ENCODE measurements at regions not wholly inside any gene's neighbourhood (a gene's known extent, or its start where the extent isn't known, plus 50 kb on each side); places are given as distances from the start of the nearest gene placed in this dataset.

GRCh38 chr4:24186466-24186865 is 296.6 kb upstream of the PPARGC1A start:
- Histone ChIP-seq H3K27ac (no peak overlapping the region), H3K4me1 (no peaks in the 10 kb centered on the region), H3K9me3 (no peaks in the 10 kb centered on the region), H3K4me3 (no peak overlapping the region), H3K4me2 (no peak overlapping the region)
- FAIRE-seq: no peak
- WGBS (ENCODE audit: missing lambda C conversion rate): 26% methylated on average over 5 of the region's 5 CpGs
- TF ChIP-seq EHMT2 (IDR thresholded peaks at IDR 0.05; ENCODE audit: low read depth) (no peak), SMC3 (IDR thresholded peaks at IDR 0.05) (no peak), NR3C1 (IDR thresholded peaks at IDR 0.05) (no peak), BHLHE40 (IDR thresholded peaks at IDR 0.05; ENCODE audit: low read depth, low read length) (no peak), HDAC2 (IDR thresholded peaks at IDR 0.05) (no peak), ATOH8 (CRISPR knock-in tag; IDR thresholded peaks at IDR 0.05; ENCODE audit: low read depth) (no peak), POLR2A (IDR thresholded peaks at IDR 0.05; ENCODE audit: low read length) (no peak), HOXB5 (CRISPR knock-in tag; IDR thresholded peaks at IDR 0.05) (no peak), FOXS1 (CRISPR knock-in tag; IDR thresholded peaks at IDR 0.05) (no peak), PBX3 (IDR thresholded peaks at IDR 0.05) (no peak), JUN (IDR thresholded peaks at IDR 0.05) (no peak), ELK1 (IDR thresholded peaks at IDR 0.05; ENCODE audit: low read depth, low read length) (no peak), RFX5 (IDR thresholded peaks at IDR 0.05) (no peak)
- DNase-seq (ENCODE audit: low read depth in 1 of 2, low spot score in 1 of 2): no peak
- no peak for ATAC-seq
- POLR2A ChIA-PET: no interaction called here
- CTCF ChIA-PET: no interaction called here

GRCh38 chr4:24181005-24181404 is 291.2 kb upstream of the PPARGC1A start:
- FAIRE-seq (no peak), DNase-seq (ENCODE audit: low read depth in 1 of 2, low spot score in 1 of 2) (no peak), ATAC-seq (no peak)
- H3K4me3 ChIP-seq: no peak overlapping the region
- H3K27ac ChIP-seq: no peak overlapping the region
- CTCF ChIA-PET: no interaction called here
- POLR2A ChIA-PET: no interaction called here
- no peak overlapping the region for H3K4me2 ChIP-seq
- no peaks in the 10 kb centered on the region for H3K9me3 ChIP-seq
- WGBS (ENCODE audit: missing lambda C conversion rate): 3% methylated on average over 2 of the region's 2 CpGs
- H3K4me1 ChIP-seq: no peaks in the 10 kb centered on the region
- TF ChIP-seq MAFK (IDR thresholded peaks at IDR 0.05; ENCODE audit: partially characterized antibody) (no peak), TFCP2L1 (CRISPR knock-in tag; IDR thresholded peaks at IDR 0.05) (no peak), NFE2L2 (conservative IDR thresholded peaks at IDR 0.05; ENCODE audit: low read length) (no peak), FOXS1 (CRISPR knock-in tag; IDR thresholded peaks at IDR 0.05) (no peak), HEYL (CRISPR knock-in tag; IDR thresholded peaks at IDR 0.05) (no peak), HMGXB4 (CRISPR knock-in tag; IDR thresholded peaks at IDR 0.05; ENCODE audit: borderline replicate concordance) (no peak), JUN (IDR thresholded peaks at IDR 0.05) (no peak), CBX8 (IDR thresholded peaks at IDR 0.05) (no peak), USF2 (IDR thresholded peaks at IDR 0.05) (no peak), E2F6 (IDR thresholded peaks at IDR 0.05; ENCODE audit: borderline replicate concordance, low read depth) (no peak), FOSL2 (IDR thresholded peaks at IDR 0.05) (no peak), FOSL2 (CRISPR knock-in tag; IDR thresholded peaks at IDR 0.05) (no peak), ZFP36 (IDR thresholded peaks at IDR 0.05; ENCODE audit: borderline replicate concordance, partially characterized antibody) (no peak), POLR2AphosphoS2 (conservative IDR thresholded peaks at IDR 0.05; ENCODE audit: low read length) (no peak)

Data from A549 (cell line).